ENCODE measurements at regions not wholly inside any gene's neighbourhood (a gene's known extent, or its start where the extent isn't known, plus 50 kb on each side); places are given as distances from the start of the nearest gene placed in this dataset.

DNA sequence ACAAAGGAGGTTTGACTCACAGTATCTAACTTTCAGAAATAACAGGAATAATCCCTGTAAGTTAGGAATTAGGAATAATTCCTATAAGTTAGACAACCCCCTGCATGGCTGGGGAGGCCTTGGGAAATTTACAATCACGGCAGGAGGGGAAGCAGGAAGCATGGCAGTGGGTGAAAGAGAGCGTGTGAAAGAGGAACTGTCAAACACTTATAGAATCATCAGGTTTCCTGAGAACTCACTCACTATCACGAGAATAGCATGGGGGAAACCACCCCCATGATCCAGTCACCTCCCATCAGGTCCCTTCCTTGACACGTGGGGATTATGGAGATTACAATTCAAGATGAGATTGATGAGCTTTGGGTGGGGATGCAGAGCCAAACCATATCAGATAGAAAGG is 385.5 kb downstream of the IL20RB start:
- DNase-seq (ENCODE audit: low read depth): no peak
- H3K4me3 ChIP-seq (ENCODE audit: low read depth, low read length): no peak overlapping the region
- TF ChIP-seq, protein P1, sequence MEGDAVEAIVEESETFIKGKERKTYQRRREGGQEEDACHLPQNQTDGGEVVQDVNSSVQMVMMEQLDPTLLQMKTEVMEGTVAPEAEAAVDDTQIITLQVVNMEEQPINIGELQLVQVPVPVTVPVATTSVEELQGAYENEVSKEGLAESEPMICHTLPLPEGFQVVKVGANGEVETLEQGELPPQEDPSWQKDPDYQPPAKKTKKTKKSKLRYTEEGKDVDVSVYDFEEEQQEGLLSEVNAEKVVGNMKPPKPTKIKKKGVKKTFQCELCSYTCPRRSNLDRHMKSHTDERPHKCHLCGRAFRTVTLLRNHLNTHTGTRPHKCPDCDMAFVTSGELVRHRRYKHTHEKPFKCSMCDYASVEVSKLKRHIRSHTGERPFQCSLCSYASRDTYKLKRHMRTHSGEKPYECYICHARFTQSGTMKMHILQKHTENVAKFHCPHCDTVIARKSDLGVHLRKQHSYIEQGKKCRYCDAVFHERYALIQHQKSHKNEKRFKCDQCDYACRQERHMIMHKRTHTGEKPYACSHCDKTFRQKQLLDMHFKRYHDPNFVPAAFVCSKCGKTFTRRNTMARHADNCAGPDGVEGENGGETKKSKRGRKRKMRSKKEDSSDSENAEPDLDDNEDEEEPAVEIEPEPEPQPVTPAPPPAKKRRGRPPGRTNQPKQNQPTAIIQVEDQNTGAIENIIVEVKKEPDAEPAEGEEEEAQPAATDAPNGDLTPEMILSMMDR (IDR thresholded peaks at IDR 0.05; ENCODE audit: insufficient read depth, low read depth, low read length): no peak

DNA sequence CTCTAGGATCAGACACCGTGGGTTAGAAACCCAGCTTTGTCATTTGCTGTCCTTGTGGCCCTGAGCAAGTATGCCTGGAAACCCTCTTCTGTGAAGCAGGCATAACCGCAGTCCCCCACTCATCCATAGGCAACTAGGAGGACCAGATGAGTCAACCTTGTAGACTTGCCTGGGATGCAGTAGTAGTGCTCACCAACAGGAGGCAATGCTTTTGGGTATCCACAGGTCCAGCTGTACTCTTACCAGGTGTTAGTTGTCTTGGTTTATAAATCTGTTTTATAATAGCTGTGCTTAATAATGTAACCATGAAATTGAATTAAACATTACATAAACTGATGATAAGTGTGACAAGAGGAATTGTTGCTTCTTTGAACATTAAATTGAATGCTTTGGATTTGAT is 389.3 kb downstream of the IL20RB start:
- no peak overlapping the region for H3K4me3 ChIP-seq (ENCODE audit: low read depth, low read length)
- DNase-seq (ENCODE audit: low read depth): no peak
- TF ChIP-seq, protein P1 (IDR thresholded peaks at IDR 0.05; ENCODE audit: insufficient read depth, low read depth, low read length): no peak

DNA sequence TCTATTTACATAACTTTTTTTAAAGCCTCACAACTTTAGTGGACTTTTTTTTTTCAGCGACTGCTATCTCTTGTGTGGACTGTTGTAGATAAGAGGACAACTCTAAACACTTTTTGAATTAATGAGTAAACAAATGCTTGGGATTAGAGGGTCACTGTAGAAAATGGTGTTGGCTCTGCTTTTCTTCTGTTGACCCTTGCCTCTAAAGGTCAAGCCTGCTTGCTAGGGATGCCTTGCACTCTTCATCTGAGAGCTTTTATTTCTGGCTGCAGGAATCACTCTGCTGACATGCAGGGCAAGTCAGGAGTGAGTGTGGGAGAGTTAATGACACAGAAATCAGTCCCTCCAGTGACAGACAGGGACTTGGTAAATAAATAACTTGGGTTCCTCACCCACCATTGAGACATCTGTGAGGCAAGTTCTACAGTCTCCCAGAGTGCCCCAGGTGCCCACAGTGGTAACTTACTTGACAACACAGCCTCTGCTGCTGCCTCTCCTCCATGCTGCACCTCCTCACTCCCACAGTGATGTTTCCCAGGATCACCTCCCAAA is 390.1 kb downstream of the IL20RB start:
- no peak for DNase-seq (ENCODE audit: low read depth)
- TF ChIP-seq, protein P1 (IDR thresholded peaks at IDR 0.05; ENCODE audit: insufficient read depth, low read depth, low read length): no peak
- no peak overlapping the region for H3K4me3 ChIP-seq (ENCODE audit: low read depth, low read length)

DNA sequence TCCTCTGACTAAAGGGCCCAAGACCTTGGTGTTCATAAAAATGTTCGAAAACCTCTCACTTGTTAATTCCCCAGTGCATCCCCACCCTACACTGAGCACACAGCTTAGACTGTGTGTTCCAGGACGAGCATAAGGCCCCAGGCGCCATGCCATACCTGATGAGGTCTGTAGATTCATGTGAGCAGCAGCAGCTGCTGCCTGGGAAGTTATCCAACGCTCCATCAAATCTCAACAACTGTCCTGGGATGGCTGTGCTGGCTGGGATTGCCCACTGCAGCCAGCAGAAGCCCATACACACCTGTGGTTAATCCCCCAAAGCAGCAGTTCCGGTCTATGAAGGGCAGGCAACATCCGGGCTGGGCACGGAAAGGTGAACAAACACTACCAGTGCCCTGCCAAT is 391.2 kb downstream of the IL20RB start:
- H3K4me3 ChIP-seq (ENCODE audit: low read depth, low read length): no peak overlapping the region
- no peak for DNase-seq (ENCODE audit: low read depth)
- TF ChIP-seq, protein P1 (IDR thresholded peaks at IDR 0.05; ENCODE audit: insufficient read depth, low read depth, low read length): no peak

DNA sequence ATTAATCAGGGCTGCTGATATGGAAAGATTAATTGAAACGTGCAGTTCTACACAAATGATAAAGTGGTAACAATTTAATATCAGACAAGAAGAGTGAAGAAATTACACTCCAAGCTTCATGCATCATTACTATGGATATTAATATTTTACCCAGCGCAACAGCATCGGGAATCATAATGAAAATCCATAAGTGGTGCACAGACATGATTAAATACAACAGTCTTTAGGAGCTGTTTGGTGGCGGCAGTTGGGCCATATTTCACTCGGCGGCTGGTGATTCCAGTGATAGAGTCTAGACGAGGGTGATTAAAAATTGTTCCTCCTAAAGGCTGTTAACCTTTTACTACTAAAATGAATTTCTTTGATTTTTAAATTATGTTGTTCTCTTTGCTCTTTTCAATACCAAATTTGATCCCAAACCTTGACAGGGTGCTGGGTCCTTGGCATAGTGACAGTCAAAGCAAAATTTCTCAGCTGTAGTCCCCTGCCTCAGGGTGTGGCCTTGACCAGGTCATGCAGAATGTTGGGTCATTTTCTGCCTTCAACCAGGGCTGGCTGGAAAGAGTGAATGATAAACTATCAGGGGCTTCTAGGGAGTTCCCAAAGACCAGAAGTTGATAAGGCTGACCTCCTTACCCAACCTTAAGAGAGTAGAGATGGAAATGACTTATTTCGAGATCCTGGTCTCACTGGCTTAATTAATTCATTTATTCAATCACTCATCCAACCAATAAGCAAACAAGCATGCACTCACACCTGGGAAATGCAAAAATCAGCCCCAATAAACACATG is 392.0 kb downstream of the IL20RB start:
- H3K4me3 ChIP-seq (ENCODE audit: low read depth, low read length): no peak overlapping the region
- TF ChIP-seq, protein P1 (IDR thresholded peaks at IDR 0.05; ENCODE audit: insufficient read depth, low read depth, low read length): no peak
- DNase-seq (ENCODE audit: low read depth): no peak

DNA sequence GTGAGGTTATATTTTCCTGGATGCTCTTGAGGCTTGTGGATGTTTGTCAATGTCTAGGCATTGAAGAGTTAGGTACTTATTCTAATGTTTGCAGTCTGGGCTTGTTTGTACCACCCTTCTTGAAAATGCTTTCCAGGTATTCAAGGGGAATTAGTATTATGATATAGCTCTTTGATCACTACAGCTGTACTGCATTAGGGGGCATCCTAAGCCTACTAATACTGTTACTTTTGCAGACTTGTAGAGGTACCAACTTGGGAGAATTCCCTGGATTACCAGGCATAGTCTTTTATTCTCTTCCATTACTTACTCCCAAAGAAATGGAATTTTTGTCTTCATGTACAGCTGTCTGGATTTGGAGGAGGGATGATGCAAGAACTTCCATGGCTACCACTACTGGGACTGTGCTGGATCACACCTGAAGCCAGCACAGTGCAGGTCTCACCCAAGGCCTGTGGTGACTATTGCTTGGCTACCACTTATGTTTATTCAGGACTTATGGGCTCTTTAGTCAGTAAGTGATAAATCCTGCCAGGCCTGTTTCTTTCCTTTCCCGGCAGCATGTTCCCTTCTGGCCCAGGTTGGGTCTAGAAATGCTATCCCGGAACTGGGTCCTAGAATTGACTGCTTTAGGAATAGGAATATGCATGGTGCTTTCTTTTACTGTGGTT is 402.9 kb downstream of the IL20RB start:
- TF ChIP-seq, protein P1 (IDR thresholded peaks at IDR 0.05; ENCODE audit: insufficient read depth, low read depth, low read length): no peak

More for the DNA sequence above, 402.9 kb downstream of the IL20RB start:
- DNase-seq (ENCODE audit: low read depth): no peak
- no peak overlapping the region for H3K4me3 ChIP-seq (ENCODE audit: low read depth, low read length)
